ENCODE measurements at regions not wholly inside any gene's neighbourhood (a gene's known extent, or its start where the extent isn't known, plus 50 kb on each side); places are given as distances from the start of the nearest gene placed in this dataset.

GRCh38 chr22:47842119-47842518, 1079.7 kb downstream of the TBC1D22A start:
- no peak for TF ChIP-seq CTCF (IDR thresholded peaks at IDR 0.05)
- Histone ChIP-seq H3K36me3 (no peaks in the 10 kb centered on the region), H3K27me3 (no peaks in the 10 kb centered on the region)

GRCh38 chr22:47841156-47841555, 1078.7 kb downstream of the TBC1D22A start:
- no peak overlapping the region for H3K27ac ChIP-seq
- H3K4me3 ChIP-seq: no peak overlapping the region
- no peaks in the 10 kb centered on the region for H3K4me1 ChIP-seq
- H3K27me3 ChIP-seq: no peaks in the 10 kb centered on the region
- H3K36me3 ChIP-seq: no peaks in the 10 kb centered on the region
- TF ChIP-seq CTCF (IDR thresholded peaks at IDR 0.05): no peak
- DNase-seq (ENCODE audit: low spot score): no peak
- peaks cover 0 to 9% of the 10 kb centered on the region in 2 donors for H3K9me3 ChIP-seq

More at GRCh38 chr22:47842119-47842518, 1079.7 kb downstream of the TBC1D22A start:
- peaks cover 0 to 9% of the 10 kb centered on the region in 2 donors for H3K9me3 ChIP-seq
- DNase-seq (ENCODE audit: low spot score): no peak
- H3K27ac ChIP-seq: no peak overlapping the region
- no peaks in the 10 kb centered on the region for H3K4me1 ChIP-seq
- no peak overlapping the region for H3K4me3 ChIP-seq

GRCh38 chr22:47839595-47840227, 1077.3 kb downstream of the TBC1D22A start:
- Histone ChIP-seq H3K27me3 (no peaks in the 10 kb centered on the region), H3K36me3 (no peaks in the 10 kb centered on the region), H3K27ac (no peak overlapping the region), H3K4me3 (no peak overlapping the region), H3K4me1 (no peaks in the 10 kb centered on the region), H3K9me3 (peaks cover 0 to 9% of the 10 kb centered on the region in 2 donors)
- no peak for TF ChIP-seq CTCF (IDR thresholded peaks at IDR 0.05)
- no peak for DNase-seq (ENCODE audit: low spot score)

GRCh38 chr22:47837703-47838102, 1075.3 kb downstream of the TBC1D22A start:
- H3K27ac ChIP-seq: no peak overlapping the region
- H3K4me3 ChIP-seq: no peak overlapping the region
- H3K9me3 ChIP-seq: peaks cover 0 to 9% of the 10 kb centered on the region in 2 donors
- no peaks in the 10 kb centered on the region for H3K27me3 ChIP-seq
- peak in 1 of 2 donors; percentile 30 for TF ChIP-seq CTCF (IDR thresholded peaks at IDR 0.05)
- H3K36me3 ChIP-seq: no peaks in the 10 kb centered on the region
- DNase-seq (ENCODE audit: low spot score): no peak
- no peaks in the 10 kb centered on the region for H3K4me1 ChIP-seq

GRCh38 chr22:47836957-47837356, 1074.5 kb downstream of the TBC1D22A start:
- H3K27ac ChIP-seq: no peak overlapping the region
- no peaks in the 10 kb centered on the region for H3K36me3 ChIP-seq
- TF ChIP-seq CTCF (IDR thresholded peaks at IDR 0.05): no peak
- DNase-seq (ENCODE audit: low spot score): no peak
- H3K4me3 ChIP-seq: no peak overlapping the region
- no peaks in the 10 kb centered on the region for H3K27me3 ChIP-seq
- H3K4me1 ChIP-seq: no peaks in the 10 kb centered on the region
- peaks cover 0 to 9% of the 10 kb centered on the region in 2 donors for H3K9me3 ChIP-seq

- no peak overlapping the region for H3K4me3 ChIP-seq
- no peak for DNase-seq (ENCODE audit: low spot score)
- H3K27me3 ChIP-seq: no peaks in the 10 kb centered on the region
- TF ChIP-seq CTCF (IDR thresholded peaks at IDR 0.05): no peak
- no peaks in the 10 kb centered on the region for H3K36me3 ChIP-seq
- no peak overlapping the region for H3K27ac ChIP-seq
- H3K9me3 ChIP-seq: peaks cover 0 to 9% of the 10 kb centered on the region in 2 donors
- no peaks in the 10 kb centered on the region for H3K4me1 ChIP-seq
Measured at GRCh38 chr22:47835726-47836125, 1073.3 kb downstream of the TBC1D22A start.

All from right atrium auricular region (tissue), 2 donors.